ENCODE measurements at regions not wholly inside any gene's neighbourhood (a gene's known extent, or its start where the extent isn't known, plus 50 kb on each side); places are given as distances from the start of the nearest gene placed in this dataset.

DNA sequence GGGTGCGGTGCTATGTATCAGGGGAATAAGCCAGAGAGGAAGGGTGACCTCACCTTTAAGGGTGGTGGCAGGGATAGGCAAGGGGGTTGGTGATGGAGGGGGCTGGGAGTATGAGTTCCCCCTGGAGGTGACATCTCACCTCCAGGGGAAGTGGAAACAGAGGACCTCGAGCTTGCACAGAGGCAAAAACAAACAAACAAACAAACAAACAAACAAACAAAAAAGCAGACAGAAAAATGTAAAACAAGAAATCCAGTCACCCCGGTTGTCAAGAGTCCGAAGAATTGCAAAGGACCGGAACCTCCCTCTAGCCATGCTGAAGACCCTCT, 112.2 kb upstream of the MYL2 start:
- Histone ChIP-seq H3K4me3 (ENCODE audit: low read depth, low read length) (no peak overlapping the region), H3K4me1 (peaks cover 6% of the 10 kb centered on the region; the same call in 1 of the 2 replicates), H3K36me3 (ENCODE audit: control insufficient read depth, insufficient read depth, low read length) (no peaks in the 10 kb centered on the region), H3K27me3 (replicated peaks; ENCODE audit: control insufficient read depth, insufficient read depth, low read length) (no peaks in the 10 kb centered on the region), H3K9me3 (no peaks in the 10 kb centered on the region)
- ChIA-PET CTCF (no interaction called here), POLR2A (no interaction called here)
- H3K27me3 Mint-ChIP-seq (ENCODE audit: insufficient read depth, unreplicated experiment) = peaks cover 22% of the 10 kb centered on the region
- no peak for DNase-seq
- no peaks in the 10 kb centered on the region for H3K9me3 Mint-ChIP-seq (ENCODE audit: unreplicated experiment)
- intact Hi-C loops (cut with micrococcal nuclease; ENCODE audit: unreplicated experiment) = no loop called here
- no TSS peak for BruUV-seq (replicated peaks)
- TF ChIP-seq, protein P1, sequence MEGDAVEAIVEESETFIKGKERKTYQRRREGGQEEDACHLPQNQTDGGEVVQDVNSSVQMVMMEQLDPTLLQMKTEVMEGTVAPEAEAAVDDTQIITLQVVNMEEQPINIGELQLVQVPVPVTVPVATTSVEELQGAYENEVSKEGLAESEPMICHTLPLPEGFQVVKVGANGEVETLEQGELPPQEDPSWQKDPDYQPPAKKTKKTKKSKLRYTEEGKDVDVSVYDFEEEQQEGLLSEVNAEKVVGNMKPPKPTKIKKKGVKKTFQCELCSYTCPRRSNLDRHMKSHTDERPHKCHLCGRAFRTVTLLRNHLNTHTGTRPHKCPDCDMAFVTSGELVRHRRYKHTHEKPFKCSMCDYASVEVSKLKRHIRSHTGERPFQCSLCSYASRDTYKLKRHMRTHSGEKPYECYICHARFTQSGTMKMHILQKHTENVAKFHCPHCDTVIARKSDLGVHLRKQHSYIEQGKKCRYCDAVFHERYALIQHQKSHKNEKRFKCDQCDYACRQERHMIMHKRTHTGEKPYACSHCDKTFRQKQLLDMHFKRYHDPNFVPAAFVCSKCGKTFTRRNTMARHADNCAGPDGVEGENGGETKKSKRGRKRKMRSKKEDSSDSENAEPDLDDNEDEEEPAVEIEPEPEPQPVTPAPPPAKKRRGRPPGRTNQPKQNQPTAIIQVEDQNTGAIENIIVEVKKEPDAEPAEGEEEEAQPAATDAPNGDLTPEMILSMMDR (IDR thresholded peaks at IDR 0.05; ENCODE audit: insufficient read depth in 1 of 2, low read depth in 1 of 2, low read length in 1 of 2, severe bottlenecking in 1 of 2, unreplicated experiment in 1 of 2) = no peak
- H3K27ac Mint-ChIP-seq (ENCODE audit: unreplicated experiment) = no peak overlapping the region
- H3K36me3 Mint-ChIP-seq (ENCODE audit: insufficient read depth, unreplicated experiment) = no peaks in the 10 kb centered on the region
- H3K4me1 Mint-ChIP-seq (ENCODE audit: low read depth, unreplicated experiment) = peaks cover 15% of the 10 kb centered on the region
- no peak overlapping the region for H3K4me3 Mint-ChIP-seq (ENCODE audit: unreplicated experiment)

DNA sequence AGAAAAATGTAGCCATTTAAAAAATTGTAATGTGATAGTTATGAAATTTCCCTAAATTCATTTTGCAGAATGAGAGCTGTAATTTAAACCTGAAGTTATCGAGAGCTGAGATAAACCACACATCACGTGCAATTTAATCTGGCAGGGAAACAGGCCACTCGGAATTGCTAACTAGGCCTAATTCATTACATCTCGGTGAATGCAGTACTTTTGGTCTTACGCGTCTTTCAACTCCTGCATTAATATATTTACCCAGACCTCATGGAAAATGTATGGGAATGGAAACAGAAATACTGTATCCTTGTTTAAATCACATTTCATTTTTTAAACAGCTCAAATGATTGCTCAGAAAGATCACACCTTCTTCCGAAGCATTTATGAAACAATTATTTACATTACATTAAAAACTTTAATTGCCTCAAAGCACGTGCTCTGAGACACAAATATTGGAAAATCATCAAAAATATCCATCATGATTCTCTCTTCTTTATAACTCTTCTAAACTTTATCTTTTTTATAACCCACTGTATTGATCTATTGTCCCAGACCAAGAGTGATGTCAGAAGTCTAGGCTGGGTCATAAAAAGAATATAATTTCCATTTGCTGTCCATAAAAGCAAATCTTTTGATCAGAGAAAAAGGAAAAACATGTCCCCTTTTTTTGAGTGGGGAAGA, 111.7 kb upstream of the MYL2 start:
- H3K9me3 ChIP-seq = no peaks in the 10 kb centered on the region
- H3K9me3 Mint-ChIP-seq (ENCODE audit: unreplicated experiment) = no peaks in the 10 kb centered on the region
- DNase-seq = no peak
- ChIA-PET POLR2A (no interaction called here), CTCF (no interaction called here)
- no TSS peak for BruUV-seq (replicated peaks)
- TF ChIP-seq, protein P1 (IDR thresholded peaks at IDR 0.05; ENCODE audit: insufficient read depth in 1 of 2, low read depth in 1 of 2, low read length in 1 of 2, severe bottlenecking in 1 of 2, unreplicated experiment in 1 of 2) = no peak
- intact Hi-C loops (cut with micrococcal nuclease; ENCODE audit: unreplicated experiment) = no loop called here
- peaks cover 26% of the 10 kb centered on the region for H3K27me3 Mint-ChIP-seq (ENCODE audit: insufficient read depth, unreplicated experiment)
- H3K27me3 ChIP-seq (replicated peaks; ENCODE audit: control insufficient read depth, insufficient read depth, low read length) = no peaks in the 10 kb centered on the region
- no peaks in the 10 kb centered on the region for H3K36me3 Mint-ChIP-seq (ENCODE audit: insufficient read depth, unreplicated experiment)
- no peaks in the 10 kb centered on the region for H3K36me3 ChIP-seq (ENCODE audit: control insufficient read depth, insufficient read depth, low read length)
- H3K4me1 ChIP-seq = peaks cover 6% of the 10 kb centered on the region; the same call in 1 of the 2 replicates
- no peak overlapping the region for H3K27ac Mint-ChIP-seq (ENCODE audit: unreplicated experiment)
- H3K4me1 Mint-ChIP-seq (ENCODE audit: low read depth, unreplicated experiment) = peaks cover 15% of the 10 kb centered on the region
- no peak overlapping the region for H3K4me3 ChIP-seq (ENCODE audit: low read depth, low read length)
- H3K4me3 Mint-ChIP-seq (ENCODE audit: unreplicated experiment) = no peak overlapping the region

DNA sequence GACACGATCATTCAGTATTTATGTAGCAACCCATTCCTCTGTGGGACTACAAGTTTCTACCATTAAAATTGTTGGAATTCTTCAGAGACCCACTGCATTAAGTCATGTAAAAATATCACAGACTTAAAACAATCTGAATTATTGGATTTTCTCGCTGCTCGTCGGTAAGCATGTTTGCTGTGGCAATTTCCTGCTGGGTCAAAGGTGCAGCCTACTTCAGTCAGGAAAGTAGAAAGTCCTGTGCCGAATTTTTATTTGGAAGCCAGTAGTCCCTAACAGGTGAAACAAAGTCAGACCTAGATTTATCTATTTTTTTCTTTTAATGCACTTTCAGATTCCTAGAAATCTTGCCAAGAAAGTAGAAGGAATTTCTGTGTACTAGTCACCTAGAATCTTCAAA, 110.4 kb upstream of the MYL2 start:
- Histone ChIP-seq H3K9me3 (no peaks in the 10 kb centered on the region), H3K36me3 (ENCODE audit: control insufficient read depth, insufficient read depth, low read length) (no peaks in the 10 kb centered on the region), H3K4me1 (peaks cover 3% of the 10 kb centered on the region; the same call in 1 of the 2 replicates), H3K4me3 (ENCODE audit: low read depth, low read length) (no peak overlapping the region), H3K27me3 (replicated peaks; ENCODE audit: control insufficient read depth, insufficient read depth, low read length) (no peaks in the 10 kb centered on the region)
- H3K27ac Mint-ChIP-seq (ENCODE audit: unreplicated experiment) = no peak overlapping the region
- no TSS peak for BruUV-seq (replicated peaks)
- H3K9me3 Mint-ChIP-seq (ENCODE audit: unreplicated experiment) = no peaks in the 10 kb centered on the region
- peaks cover 11% of the 10 kb centered on the region for H3K4me1 Mint-ChIP-seq (ENCODE audit: low read depth, unreplicated experiment)
- ChIA-PET POLR2A (no interaction called here), CTCF (no interaction called here)
- DNase-seq = no peak
- H3K36me3 Mint-ChIP-seq (ENCODE audit: insufficient read depth, unreplicated experiment) = no peaks in the 10 kb centered on the region
- intact Hi-C loops (cut with micrococcal nuclease; ENCODE audit: unreplicated experiment) = no loop called here
- TF ChIP-seq, protein P1 (IDR thresholded peaks at IDR 0.05; ENCODE audit: insufficient read depth in 1 of 2, low read depth in 1 of 2, low read length in 1 of 2, severe bottlenecking in 1 of 2, unreplicated experiment in 1 of 2) = no peak
- H3K4me3 Mint-ChIP-seq (ENCODE audit: unreplicated experiment) = no peak overlapping the region
- peaks cover 23% of the 10 kb centered on the region for H3K27me3 Mint-ChIP-seq (ENCODE audit: insufficient read depth, unreplicated experiment)

Measured in Caco-2 (cell line).